ENCODE measurements at regions not wholly inside any gene's neighbourhood (a gene's known extent, or its start where the extent isn't known, plus 50 kb on each side); places are given as distances from the start of the nearest gene placed in this dataset.

DNA sequence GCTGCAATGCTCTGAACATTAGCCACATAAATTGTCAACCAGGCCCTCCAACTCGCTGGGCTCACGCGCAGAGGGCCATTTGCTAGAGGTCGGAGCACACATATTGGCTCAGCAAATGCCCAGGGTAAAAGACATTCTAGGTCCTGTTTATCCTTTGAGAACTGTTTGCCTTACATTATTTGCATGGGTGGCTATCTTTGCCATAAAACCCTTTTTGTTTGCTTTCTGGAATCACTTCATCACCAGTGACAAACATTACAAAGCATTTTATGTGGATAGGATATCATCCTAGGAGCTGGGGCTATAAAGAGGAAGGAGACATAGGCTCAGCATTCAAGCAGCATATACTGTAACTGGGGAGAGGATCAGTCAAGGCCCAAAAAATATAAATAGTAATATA is 149.2 kb upstream of the RAI2 start:
- Histone ChIP-seq H3K9me3 (no peaks in the 10 kb centered on the region), H3K27me3 (no peaks in the 10 kb centered on the region), H3K36me3 (no peaks in the 10 kb centered on the region), H3K4me1 (no peaks in the 10 kb centered on the region), H3K4me3 (no peak overlapping the region), H3K27ac (no peak overlapping the region)
- intact Hi-C loops (cut with DNase I; ENCODE audit: low total_unique reads), result no loop called here
- DNase-seq, result no peak
- TF ChIP-seq POLR2AphosphoS5 (IDR thresholded peaks at IDR 0.05) (no peak), POLR2A (IDR thresholded peaks at IDR 0.05) (no peak), EP300 (IDR thresholded peaks at IDR 0.05; ENCODE audit: low read depth) (no peak)
- TF ChIP-seq, protein P1, sequence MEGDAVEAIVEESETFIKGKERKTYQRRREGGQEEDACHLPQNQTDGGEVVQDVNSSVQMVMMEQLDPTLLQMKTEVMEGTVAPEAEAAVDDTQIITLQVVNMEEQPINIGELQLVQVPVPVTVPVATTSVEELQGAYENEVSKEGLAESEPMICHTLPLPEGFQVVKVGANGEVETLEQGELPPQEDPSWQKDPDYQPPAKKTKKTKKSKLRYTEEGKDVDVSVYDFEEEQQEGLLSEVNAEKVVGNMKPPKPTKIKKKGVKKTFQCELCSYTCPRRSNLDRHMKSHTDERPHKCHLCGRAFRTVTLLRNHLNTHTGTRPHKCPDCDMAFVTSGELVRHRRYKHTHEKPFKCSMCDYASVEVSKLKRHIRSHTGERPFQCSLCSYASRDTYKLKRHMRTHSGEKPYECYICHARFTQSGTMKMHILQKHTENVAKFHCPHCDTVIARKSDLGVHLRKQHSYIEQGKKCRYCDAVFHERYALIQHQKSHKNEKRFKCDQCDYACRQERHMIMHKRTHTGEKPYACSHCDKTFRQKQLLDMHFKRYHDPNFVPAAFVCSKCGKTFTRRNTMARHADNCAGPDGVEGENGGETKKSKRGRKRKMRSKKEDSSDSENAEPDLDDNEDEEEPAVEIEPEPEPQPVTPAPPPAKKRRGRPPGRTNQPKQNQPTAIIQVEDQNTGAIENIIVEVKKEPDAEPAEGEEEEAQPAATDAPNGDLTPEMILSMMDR (IDR thresholded peaks at IDR 0.05), result no peak
- 80% methylated on average over 4 of the region's 4 CpGs; no CpG with 5 or more reads in 1 of the 2 donors for WGBS, 2 donors (ENCODE audit: low coverage in 1 of 2)
- in situ Hi-C loops (cut with MboI; ENCODE audit: low pct_ligation_motif_present in 1 of 4, low pct_unique_long_range_greater_than_20kb in 1 of 4, low sequenced_read_pairs in 3 of 4), result no loop called here

DNA sequence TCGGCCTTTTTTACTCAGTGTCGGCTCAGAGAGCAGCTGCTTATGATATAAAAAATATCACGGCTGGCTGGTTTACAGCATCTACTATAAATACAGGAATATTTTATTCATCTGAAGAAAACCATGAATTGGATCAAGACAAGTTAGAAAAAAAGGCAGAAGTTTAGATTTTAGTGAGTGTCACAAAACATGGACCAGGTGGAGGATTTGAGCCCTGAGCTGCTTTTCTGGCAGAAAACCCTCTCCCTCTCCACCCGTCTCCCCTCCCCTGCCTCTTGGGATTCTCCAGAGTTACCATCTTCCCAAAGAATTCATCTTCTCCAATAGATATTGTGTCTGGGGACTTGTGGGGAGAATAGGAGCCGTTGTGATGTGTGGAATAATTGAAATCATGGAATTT is 142.8 kb upstream of the RAI2 start:
- Histone ChIP-seq H3K27ac (no peak overlapping the region), H3K9me3 (no peaks in the 10 kb centered on the region), H3K4me1 (no peaks in the 10 kb centered on the region), H3K36me3 (no peaks in the 10 kb centered on the region), H3K27me3 (no peaks in the 10 kb centered on the region), H3K4me3 (no peak overlapping the region)
- WGBS, 2 donors (ENCODE audit: low coverage in 1 of 2), result 69% methylated on average over 5 of the region's 5 CpGs; no CpG with 5 or more reads in 1 of the 2 donors
- TF ChIP-seq EP300 (IDR thresholded peaks at IDR 0.05; ENCODE audit: low read depth), result no peak
- no peak for TF ChIP-seq POLR2AphosphoS5 (IDR thresholded peaks at IDR 0.05)
- TF ChIP-seq, protein P1 (IDR thresholded peaks at IDR 0.05), result no peak
- no peak for TF ChIP-seq POLR2A (IDR thresholded peaks at IDR 0.05)
- intact Hi-C loops (cut with DNase I; ENCODE audit: low total_unique reads), result no loop called here
- DNase-seq, result no peak
- in situ Hi-C loops (cut with MboI; ENCODE audit: low pct_ligation_motif_present in 1 of 4, low pct_unique_long_range_greater_than_20kb in 1 of 4, low sequenced_read_pairs in 3 of 4), result no loop called here

DNA sequence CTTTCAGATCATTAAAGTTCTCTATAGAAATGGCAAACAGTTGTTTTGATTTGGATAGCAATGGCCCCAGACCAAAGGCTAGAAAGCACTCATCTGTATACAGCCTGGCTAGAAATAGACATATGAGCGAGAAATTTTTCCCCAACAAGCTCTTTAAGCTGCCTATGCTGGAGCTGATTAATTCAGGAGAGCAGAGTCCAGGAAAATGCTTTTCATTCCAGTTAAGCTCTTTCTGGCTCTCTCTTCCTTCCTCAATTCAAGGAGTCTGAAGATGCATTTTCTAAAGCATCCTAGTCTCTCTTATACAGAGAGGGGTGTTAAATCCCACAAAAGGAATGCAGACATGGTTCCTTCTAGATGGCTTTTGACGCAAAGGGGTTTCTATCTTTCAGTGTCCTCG is 141.7 kb upstream of the RAI2 start:
- H3K36me3 ChIP-seq, result no peaks in the 10 kb centered on the region
- no peaks in the 10 kb centered on the region for H3K4me1 ChIP-seq
- H3K27ac ChIP-seq, result no peak overlapping the region
- intact Hi-C loops (cut with DNase I; ENCODE audit: low total_unique reads) (no loop called here), in situ Hi-C loops (cut with MboI; ENCODE audit: low pct_ligation_motif_present in 1 of 4, low pct_unique_long_range_greater_than_20kb in 1 of 4, low sequenced_read_pairs in 3 of 4) (no loop called here)
- H3K4me3 ChIP-seq, result no peak overlapping the region
- 77% methylated on average over 3 of the region's 3 CpGs; no CpG with 5 or more reads in 1 of the 2 donors for WGBS, 2 donors (ENCODE audit: low coverage in 1 of 2)
- no peak for DNase-seq
- no peaks in the 10 kb centered on the region for H3K9me3 ChIP-seq
- TF ChIP-seq, protein P1 (IDR thresholded peaks at IDR 0.05), result no peak
- no peak for TF ChIP-seq POLR2AphosphoS5 (IDR thresholded peaks at IDR 0.05)
- TF ChIP-seq POLR2A (IDR thresholded peaks at IDR 0.05), result no peak
- no peak for TF ChIP-seq EP300 (IDR thresholded peaks at IDR 0.05; ENCODE audit: low read depth)
- no peaks in the 10 kb centered on the region for H3K27me3 ChIP-seq

DNA sequence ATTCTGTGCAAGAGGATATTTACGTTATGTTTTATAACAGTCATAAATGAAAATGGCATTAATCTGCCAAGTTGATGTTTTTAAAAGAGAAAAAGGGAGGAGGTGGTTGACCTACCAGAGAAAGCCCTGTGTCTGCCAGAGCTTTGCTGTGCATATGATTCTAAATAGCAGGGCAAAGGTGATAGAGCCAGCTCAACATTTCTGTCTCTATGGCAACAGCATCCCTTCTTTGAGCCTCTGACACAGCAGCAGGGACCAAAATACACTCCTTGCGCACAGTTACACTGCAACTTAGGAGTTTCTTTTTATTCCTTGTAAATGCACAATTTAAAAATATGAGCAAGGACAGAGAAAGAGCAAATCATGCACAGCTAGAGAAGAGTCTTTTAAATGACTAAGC is 133.3 kb upstream of the RAI2 start:
- in situ Hi-C loops (cut with MboI; ENCODE audit: low pct_ligation_motif_present in 1 of 4, low pct_unique_long_range_greater_than_20kb in 1 of 4, low sequenced_read_pairs in 3 of 4), result no loop called here
- intact Hi-C loops (cut with DNase I; ENCODE audit: low total_unique reads), result no loop called here
- Histone ChIP-seq H3K27me3 (no peaks in the 10 kb centered on the region), H3K36me3 (no peaks in the 10 kb centered on the region), H3K4me3 (no peak overlapping the region), H3K4me1 (no peaks in the 10 kb centered on the region), H3K27ac (no peak overlapping the region), H3K9me3 (no peaks in the 10 kb centered on the region)
- no peak for DNase-seq
- 53% methylated on average over 2 of the region's 2 CpGs; no CpG with 5 or more reads in 1 of the 2 donors for WGBS, 2 donors (ENCODE audit: low coverage in 1 of 2)
- TF ChIP-seq POLR2A (IDR thresholded peaks at IDR 0.05), result no peak
- no peak for TF ChIP-seq POLR2AphosphoS5 (IDR thresholded peaks at IDR 0.05)
- TF ChIP-seq, protein P1 (IDR thresholded peaks at IDR 0.05), result no peak
